ENCODE measurements at regions not wholly inside any gene's neighbourhood (a gene's known extent, or its start where the extent isn't known, plus 50 kb on each side); places are given as distances from the start of the nearest gene placed in this dataset.

- H3K27ac ChIP-seq (ENCODE audit: low read depth in 1 of 2, low read length in 2 of 2), result no peak overlapping the region
- DNase-seq, result no peak
- H3K36me3 ChIP-seq (replicated peaks in 1 of 2; ENCODE audit: control insufficient read depth in 1 of 2, insufficient read depth in 2 of 2, low read length in 2 of 2), result no peaks in the 10 kb centered on the region
- 57% methylated on average over 1 of the region's 3 CpGs for WGBS (ENCODE audit: insufficient coverage)
- Mint-ChIP-seq H3K36me3 (no peaks in the 10 kb centered on the region), H3K4me1 (no peaks in the 10 kb centered on the region), H3K27me3 (ENCODE audit: low read depth in 3 of 3) (no peaks in the 10 kb centered on the region), H3K27ac (no peak overlapping the region), H3K9me3 (peaks cover 20 to 59% (median 39%) of the 10 kb centered on the region in 7 donors), H3K4me3 (no peak overlapping the region)
- H4K20me1 ChIP-seq (ENCODE audit: insufficient read depth, low read length), result no peaks in the 10 kb centered on the region
- H2AFZ ChIP-seq (ENCODE audit: insufficient read depth, low read depth, low read length, poor library complexity, severe bottlenecking), result no peak overlapping the region
- no peak overlapping the region for H3K4me3 ChIP-seq (replicated peaks in 1 of 3; ENCODE audit: low read depth in 2 of 3, low read length in 3 of 3)
- no peaks in the 10 kb centered on the region for H3K27me3 ChIP-seq (ENCODE audit: control insufficient read depth in 2 of 2, insufficient read depth in 2 of 2, low read length in 2 of 2)
- no peak overlapping the region for H3K4me2 ChIP-seq (replicated peaks; ENCODE audit: extremely low read depth, low read length, poor library complexity, severe bottlenecking)
- intact Hi-C loops (cut with micrococcal nuclease), result no loop called here
- H3K9ac ChIP-seq (ENCODE audit: insufficient read depth, low read length, poor library complexity, severe bottlenecking), result no peak overlapping the region
- H3K4me1 ChIP-seq (ENCODE audit: control insufficient read depth in 1 of 2, insufficient read depth in 2 of 2, low read length in 2 of 2), result no peaks in the 10 kb centered on the region
- TF ChIP-seq CTCF (IDR thresholded peaks at IDR 0.05), result no peak
- H3K79me2 ChIP-seq (ENCODE audit: insufficient read depth, low read length), result no peaks in the 10 kb centered on the region
- H3K9me3 ChIP-seq (replicated peaks in 1 of 2; ENCODE audit: control insufficient read depth in 1 of 2, insufficient read depth in 1 of 2, low read length in 2 of 2), result peaks cover 88 to 93% of the 10 kb centered on the region in 2 donors
Observed at GRCh38 chr7:63046612-63047011, 952.0 kb upstream of the ZNF722 start.

- Histone ChIP-seq H3K79me2 (ENCODE audit: insufficient read depth, low read length) (no peaks in the 10 kb centered on the region), H4K20me1 (ENCODE audit: insufficient read depth, low read length) (no peaks in the 10 kb centered on the region), H3K27me3 (ENCODE audit: control insufficient read depth in 2 of 2, insufficient read depth in 2 of 2, low read length in 2 of 2) (no peaks in the 10 kb centered on the region), H3K36me3 (replicated peaks in 1 of 2; ENCODE audit: control insufficient read depth in 1 of 2, insufficient read depth in 2 of 2, low read length in 2 of 2) (no peaks in the 10 kb centered on the region), H3K27ac (ENCODE audit: low read depth in 1 of 2, low read length in 2 of 2) (no peak overlapping the region), H3K4me1 (ENCODE audit: control insufficient read depth in 1 of 2, insufficient read depth in 2 of 2, low read length in 2 of 2) (no peaks in the 10 kb centered on the region), H3K4me3 (replicated peaks in 1 of 3; ENCODE audit: low read depth in 2 of 3, low read length in 3 of 3) (no peak overlapping the region), H2AFZ (ENCODE audit: insufficient read depth, low read depth, low read length, poor library complexity, severe bottlenecking) (no peak overlapping the region), H3K9me3 (replicated peaks in 1 of 2; ENCODE audit: control insufficient read depth in 1 of 2, insufficient read depth in 1 of 2, low read length in 2 of 2) (peaks cover 88 to 93% of the 10 kb centered on the region in 2 donors), H3K9ac (ENCODE audit: insufficient read depth, low read length, poor library complexity, severe bottlenecking) (no peak overlapping the region), H3K4me2 (replicated peaks; ENCODE audit: extremely low read depth, low read length, poor library complexity, severe bottlenecking) (no peak overlapping the region)
- H3K4me1 Mint-ChIP-seq, result no peaks in the 10 kb centered on the region
- intact Hi-C loops (cut with micrococcal nuclease), result no loop called here
- H3K27ac Mint-ChIP-seq, result no peak overlapping the region
- no peaks in the 10 kb centered on the region for H3K36me3 Mint-ChIP-seq
- H3K27me3 Mint-ChIP-seq (ENCODE audit: low read depth in 3 of 3), result no peaks in the 10 kb centered on the region
- H3K9me3 Mint-ChIP-seq, result peaks cover 24 to 59% (median 42%) of the 10 kb centered on the region in 7 donors
- TF ChIP-seq CTCF (IDR thresholded peaks at IDR 0.05), result no peak
- no peak overlapping the region for H3K4me3 Mint-ChIP-seq
- DNase-seq, result no peak
- 100% methylated on average over 3 of the region's 4 CpGs for WGBS (ENCODE audit: insufficient coverage)
Observed at GRCh38 chr7:63047061-63047460, 951.6 kb upstream of the ZNF722 start.
